ENCODE measurements at regions not wholly inside any gene's neighbourhood (a gene's known extent, or its start where the extent isn't known, plus 50 kb on each side); places are given as distances from the start of the nearest gene placed in this dataset.

GRCh38 chr13:90253806-90254205, 1093.7 kb upstream of the MIR17HG start:
- TF ChIP-seq, protein P1, sequence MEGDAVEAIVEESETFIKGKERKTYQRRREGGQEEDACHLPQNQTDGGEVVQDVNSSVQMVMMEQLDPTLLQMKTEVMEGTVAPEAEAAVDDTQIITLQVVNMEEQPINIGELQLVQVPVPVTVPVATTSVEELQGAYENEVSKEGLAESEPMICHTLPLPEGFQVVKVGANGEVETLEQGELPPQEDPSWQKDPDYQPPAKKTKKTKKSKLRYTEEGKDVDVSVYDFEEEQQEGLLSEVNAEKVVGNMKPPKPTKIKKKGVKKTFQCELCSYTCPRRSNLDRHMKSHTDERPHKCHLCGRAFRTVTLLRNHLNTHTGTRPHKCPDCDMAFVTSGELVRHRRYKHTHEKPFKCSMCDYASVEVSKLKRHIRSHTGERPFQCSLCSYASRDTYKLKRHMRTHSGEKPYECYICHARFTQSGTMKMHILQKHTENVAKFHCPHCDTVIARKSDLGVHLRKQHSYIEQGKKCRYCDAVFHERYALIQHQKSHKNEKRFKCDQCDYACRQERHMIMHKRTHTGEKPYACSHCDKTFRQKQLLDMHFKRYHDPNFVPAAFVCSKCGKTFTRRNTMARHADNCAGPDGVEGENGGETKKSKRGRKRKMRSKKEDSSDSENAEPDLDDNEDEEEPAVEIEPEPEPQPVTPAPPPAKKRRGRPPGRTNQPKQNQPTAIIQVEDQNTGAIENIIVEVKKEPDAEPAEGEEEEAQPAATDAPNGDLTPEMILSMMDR (conservative IDR thresholded peaks at IDR 0.05; ENCODE audit: low read depth, low read length): no peak
- no peak for TF ChIP-seq EZH2 (IDR thresholded peaks at IDR 0.05; ENCODE audit: borderline replicate concordance, low read depth, low read length, poor library complexity, severe bottlenecking)

Measured in A673 (cell line).